ENCODE measurements at regions not wholly inside any gene's neighbourhood (a gene's known extent, or its start where the extent isn't known, plus 50 kb on each side); places are given as distances from the start of the nearest gene placed in this dataset.

- no peak overlapping the region for H2AK5ac ChIP-seq (ENCODE audit: low read depth, low read length)
- no peak overlapping the region for H3K18ac ChIP-seq (ENCODE audit: low read depth, low read length)
- ATAC-seq (ENCODE audit: low read depth) (no peak), DNase-seq (no peak)
- H3K9me1 ChIP-seq (ENCODE audit: insufficient read depth, low read length), result no peaks in the 10 kb centered on the region
- H3K9me3 ChIP-seq (ENCODE audit: control insufficient read depth, insufficient read depth, low read length), result peaks cover 4% of the 10 kb centered on the region; the same call in 1 of the 2 replicates
- H3K79me1 ChIP-seq (ENCODE audit: low read depth in 1 of 2, low read length in 2 of 2), result no peaks in the 10 kb centered on the region
- H4K20me1 ChIP-seq (ENCODE audit: insufficient read depth, low read length), result no peaks in the 10 kb centered on the region
- intact Hi-C loops (cut with micrococcal nuclease) (no loop called here), dilution Hi-C loops (cut with HindIII; ENCODE audit: low sequenced_read_pairs, unreplicated experiment) (no loop called here), in situ Hi-C loops (cut with MboI; ENCODE audit: low sequenced_read_pairs) (no loop called here)
- H4K91ac ChIP-seq (ENCODE audit: insufficient read depth, low read depth, low read length), result no peak overlapping the region
- POLR2A ChIA-PET (ENCODE audit: unreplicated experiment), result no interaction called here
- no peak overlapping the region for H3K14ac ChIP-seq (replicated peaks; ENCODE audit: low read depth, low read length)
- H2BK120ac ChIP-seq (ENCODE audit: low read depth, low read length), result no peak overlapping the region
- TF ChIP-seq CEBPB (IDR thresholded peaks at IDR 0.05; ENCODE audit: low read depth, low read length) (no peak), SMC3 (IDR thresholded peaks at IDR 0.05; ENCODE audit: low read depth, low read length) (no peak), USF2 (IDR thresholded peaks at IDR 0.05; ENCODE audit: low read depth, low read length) (no peak), CHD1 (IDR thresholded peaks at IDR 0.05; ENCODE audit: low read depth, low read length) (no peak), RFX5 (IDR thresholded peaks at IDR 0.05; ENCODE audit: low read depth, low read length) (no peak), NFE2L2 (IDR thresholded peaks at IDR 0.05; ENCODE audit: low read depth, low read length) (no peak), FOS (IDR thresholded peaks at IDR 0.05; ENCODE audit: low read depth, low read length) (no peak), MAZ (IDR thresholded peaks at IDR 0.05; ENCODE audit: borderline replicate concordance, low read depth, low read length) (no peak), RCOR1 (IDR thresholded peaks at IDR 0.05; ENCODE audit: insufficient replicate concordance, low read length) (no peak), CTCF (conservative IDR thresholded peaks at IDR 0.05; ENCODE audit: low read depth, low read length) (no peak), ELK1 (IDR thresholded peaks at IDR 0.05; ENCODE audit: borderline replicate concordance, low read depth, low read length) (no peak), BHLHE40 (IDR thresholded peaks at IDR 0.05; ENCODE audit: low read depth, low read length) (no peak), MAFK (IDR thresholded peaks at IDR 0.05; ENCODE audit: low read depth, low read length) (no peak), MXI1 (IDR thresholded peaks at IDR 0.05; ENCODE audit: borderline replicate concordance, low read depth, low read length) (no peak), RAD21 (IDR thresholded peaks at IDR 0.05; ENCODE audit: low read length) (no peak)
- H3K56ac ChIP-seq (ENCODE audit: extremely low read depth, insufficient read depth, low read length), result no peak overlapping the region
- H3K4ac ChIP-seq (ENCODE audit: low read depth, low read length), result no peak overlapping the region
- no peak overlapping the region for H2AFZ ChIP-seq (replicated peaks; ENCODE audit: low read length, poor library complexity)
- no peak overlapping the region for H3K23ac ChIP-seq (ENCODE audit: low read depth, low read length)
- no peaks in the 10 kb centered on the region for H3K27me3 ChIP-seq (ENCODE audit: control insufficient read depth, insufficient read depth, low read length)
- no peak overlapping the region for H4K5ac ChIP-seq (ENCODE audit: low read depth, low read length)
- no peak overlapping the region for H4K8ac ChIP-seq (ENCODE audit: low read depth in 2 of 2, low read length in 2 of 2)
- H3K4me3 ChIP-seq (ENCODE audit: insufficient read depth, low read depth, low read length), result no peak overlapping the region
- no peak overlapping the region for H2BK20ac ChIP-seq (ENCODE audit: low read depth, low read length)
- no peak overlapping the region for H2BK5ac ChIP-seq (ENCODE audit: low read depth, low read length, poor library complexity, severe bottlenecking)
- BruUV-seq (replicated peaks), result no TSS peak
- no peaks in the 10 kb centered on the region for H3K36me3 ChIP-seq (ENCODE audit: control insufficient read depth, insufficient read depth, low read length)
- no peak overlapping the region for H3K27ac ChIP-seq (ENCODE audit: insufficient read depth, low read length)
- H3K9ac ChIP-seq (ENCODE audit: low read depth, low read length), result no peak overlapping the region
- no peak overlapping the region for H2AK9ac ChIP-seq (replicated peaks; ENCODE audit: low read depth, low read length, poor library complexity)
- CTCF ChIA-PET, result no interaction called here
- no peak overlapping the region for H2BK15ac ChIP-seq (ENCODE audit: low read depth, low read length)
- H3K4me1 ChIP-seq (ENCODE audit: control insufficient read depth, insufficient read depth, low read length), result no peaks in the 10 kb centered on the region
- no peak overlapping the region for H3K4me2 ChIP-seq (ENCODE audit: low read depth, low read length)
These were observed 716.4 kb upstream of the NOVA1 start for GRCh38 chr14:27314231-27314630.

All from IMR-90 (cell line).